GM19463 (cell line): ENCODE measurements at regions not wholly inside any gene's neighbourhood (a gene's known extent, or its start where the extent isn't known, plus 50 kb on each side); places are given as distances from the start of the nearest gene placed in this dataset.

Experiments used
- ATAC-seq: cut with Tn5 transposase; IDR thresholded peaks from one replicate; pipeline ENCODE4 v1.9.1; 2021; ENCODE audit warnings: mild to moderate bottlenecking, moderate library complexity; ENCODE audit not compliant: unreplicated experiment

- ATAC-seq = no peak
These were observed 617.6 kb downstream of the IRX1 start for GRCh38 chr5:4212981-4213819.

- ATAC-seq = no peak
These were observed 619.5 kb downstream of the IRX1 start for GRCh38 chr5:4215143-4215542.

- no peak for ATAC-seq
These were observed 620.5 kb downstream of the IRX1 start for GRCh38 chr5:4216142-4216541.

GRCh38 chr5:4220016-4220415 is 624.4 kb downstream of the IRX1 start:
- ATAC-seq = no peak

- ATAC-seq = no peak
These were observed 625.4 kb downstream of the IRX1 start for GRCh38 chr5:4221048-4221447.

GRCh38 chr5:4222147-4222546 is 626.5 kb downstream of the IRX1 start:
- no peak for ATAC-seq

GRCh38 chr5:4222821-4223220 is 627.2 kb downstream of the IRX1 start:
- no peak for ATAC-seq

- ATAC-seq = no peak
These were observed 630.1 kb downstream of the IRX1 start for GRCh38 chr5:4225741-4226140.

GRCh38 chr5:4226565-4226964 is 630.9 kb downstream of the IRX1 start:
- ATAC-seq = no peak

GRCh38 chr5:4228708-4229107 is 633.1 kb downstream of the IRX1 start:
- no peak for ATAC-seq

GRCh38 chr5:4229414-4230292 is 634.0 kb downstream of the IRX1 start:
- ATAC-seq = no peak

GRCh38 chr5:4230471-4230785 is 634.8 kb downstream of the IRX1 start:
- ATAC-seq = no peak

- ATAC-seq = no peak
These were observed 635.4 kb downstream of the IRX1 start for GRCh38 chr5:4230786-4231641.

- no peak for ATAC-seq
These were observed 636.5 kb downstream of the IRX1 start for GRCh38 chr5:4232084-4232483.

GRCh38 chr5:4233671-4234070 is 638.0 kb downstream of the IRX1 start:
- no peak for ATAC-seq

GRCh38 chr5:4243479-4244264 is 648.0 kb downstream of the IRX1 start:
- no peak for ATAC-seq

- no peak for ATAC-seq
These were observed 648.7 kb downstream of the IRX1 start for GRCh38 chr5:4244306-4244705.

GRCh38 chr5:4245076-4245475 is 649.4 kb downstream of the IRX1 start:
- ATAC-seq = no peak

- no peak for ATAC-seq
These were observed 649.9 kb downstream of the IRX1 start for GRCh38 chr5:4245511-4245910.

GRCh38 chr5:4246447-4246846 is 650.8 kb downstream of the IRX1 start:
- ATAC-seq = no peak
